ENCODE measurements at regions not wholly inside any gene's neighbourhood (a gene's known extent, or its start where the extent isn't known, plus 50 kb on each side); places are given as distances from the start of the nearest gene placed in this dataset.

DNA sequence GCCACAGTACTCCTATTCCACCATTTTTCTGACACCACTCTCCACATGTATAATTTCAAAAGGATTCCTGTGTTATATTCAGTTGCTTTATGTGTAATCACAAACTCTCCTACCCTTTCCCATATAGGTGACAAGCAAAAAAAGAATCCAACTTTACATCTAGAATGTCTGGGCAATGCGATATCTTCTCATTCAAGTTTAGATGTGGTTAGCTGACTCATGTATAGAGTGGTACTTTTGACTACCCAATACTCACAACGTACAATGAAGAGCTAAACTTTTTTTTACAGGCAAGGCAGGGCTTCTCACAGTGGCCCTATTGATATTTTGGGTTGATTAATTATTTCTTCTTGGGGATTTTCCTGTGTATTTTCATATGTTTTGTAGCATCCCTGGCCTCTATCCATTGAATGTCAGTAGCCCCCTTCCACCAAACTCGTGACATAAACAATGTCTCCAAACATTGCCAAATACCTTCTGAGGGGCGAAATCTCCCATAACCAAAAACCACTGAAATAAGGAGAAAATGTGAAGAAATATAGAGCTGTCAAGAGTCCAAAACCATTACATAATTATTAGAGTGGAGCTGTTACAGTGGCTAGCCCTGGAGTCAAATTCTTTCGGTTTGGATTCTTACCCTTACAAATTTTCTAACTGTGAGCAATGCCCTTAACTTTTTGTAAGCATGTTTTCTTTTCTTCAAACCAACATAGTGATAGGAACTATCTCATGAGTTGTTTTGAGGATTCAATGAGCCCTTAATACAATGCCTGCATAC, 342.6 kb downstream of the NSUN3 start:
- Mint-ChIP-seq H3K27ac (no peak overlapping the region), H3K4me3 (no peak overlapping the region), H3K27me3 (ENCODE audit: insufficient read depth, low read depth, poor library complexity) (no peaks in the 10 kb centered on the region), H3K36me3 (ENCODE audit: low read depth) (no peaks in the 10 kb centered on the region), H3K4me1 (peaks cover 3% of the 10 kb centered on the region; the same call in 1 of the 3 replicates), H3K9me3 (no peaks in the 10 kb centered on the region)
- DNase-seq (ENCODE audit: low spot score) = no peak
- H3K9me2 ChIP-seq (ENCODE audit: insufficient read depth) = no peaks in the 10 kb centered on the region
- H3K27me3 ChIP-seq (ENCODE audit: insufficient read depth) = no peaks in the 10 kb centered on the region
- H3K27ac ChIP-seq (ENCODE audit: low read depth) = no peak overlapping the region
- H3K36me3 ChIP-seq (ENCODE audit: insufficient read depth) = no peaks in the 10 kb centered on the region
- no peak overlapping the region for H3K4me2 ChIP-seq
- no peaks in the 10 kb centered on the region for H3K79me2 ChIP-seq (replicated peaks; ENCODE audit: insufficient read depth)
- no peak overlapping the region for H3K4me3 ChIP-seq
- H3K4me1 ChIP-seq (ENCODE audit: insufficient read depth) = no peaks in the 10 kb centered on the region; the same call in 1 of the 2 replicates
- H3F3A ChIP-seq (replicated peaks; ENCODE audit: low read depth) = no peaks in the 10 kb centered on the region
- no peaks in the 10 kb centered on the region for H4K20me1 ChIP-seq (replicated peaks; ENCODE audit: insufficient read depth)
- TF ChIP-seq, protein P1, sequence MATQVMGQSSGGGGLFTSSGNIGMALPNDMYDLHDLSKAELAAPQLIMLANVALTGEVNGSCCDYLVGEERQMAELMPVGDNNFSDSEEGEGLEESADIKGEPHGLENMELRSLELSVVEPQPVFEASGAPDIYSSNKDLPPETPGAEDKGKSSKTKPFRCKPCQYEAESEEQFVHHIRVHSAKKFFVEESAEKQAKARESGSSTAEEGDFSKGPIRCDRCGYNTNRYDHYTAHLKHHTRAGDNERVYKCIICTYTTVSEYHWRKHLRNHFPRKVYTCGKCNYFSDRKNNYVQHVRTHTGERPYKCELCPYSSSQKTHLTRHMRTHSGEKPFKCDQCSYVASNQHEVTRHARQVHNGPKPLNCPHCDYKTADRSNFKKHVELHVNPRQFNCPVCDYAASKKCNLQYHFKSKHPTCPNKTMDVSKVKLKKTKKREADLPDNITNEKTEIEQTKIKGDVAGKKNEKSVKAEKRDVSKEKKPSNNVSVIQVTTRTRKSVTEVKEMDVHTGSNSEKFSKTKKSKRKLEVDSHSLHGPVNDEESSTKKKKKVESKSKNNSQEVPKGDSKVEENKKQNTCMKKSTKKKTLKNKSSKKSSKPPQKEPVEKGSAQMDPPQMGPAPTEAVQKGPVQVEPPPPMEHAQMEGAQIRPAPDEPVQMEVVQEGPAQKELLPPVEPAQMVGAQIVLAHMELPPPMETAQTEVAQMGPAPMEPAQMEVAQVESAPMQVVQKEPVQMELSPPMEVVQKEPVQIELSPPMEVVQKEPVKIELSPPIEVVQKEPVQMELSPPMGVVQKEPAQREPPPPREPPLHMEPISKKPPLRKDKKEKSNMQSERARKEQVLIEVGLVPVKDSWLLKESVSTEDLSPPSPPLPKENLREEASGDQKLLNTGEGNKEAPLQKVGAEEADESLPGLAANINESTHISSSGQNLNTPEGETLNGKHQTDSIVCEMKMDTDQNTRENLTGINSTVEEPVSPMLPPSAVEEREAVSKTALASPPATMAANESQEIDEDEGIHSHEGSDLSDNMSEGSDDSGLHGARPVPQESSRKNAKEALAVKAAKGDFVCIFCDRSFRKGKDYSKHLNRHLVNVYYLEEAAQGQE (IDR thresholded peaks at IDR 0.05; ENCODE audit: unreplicated experiment) = no peak
- TF ChIP-seq JUNB (IDR thresholded peaks at IDR 0.05; ENCODE audit: unreplicated experiment) (no peak), EZH2 (IDR thresholded peaks at IDR 0.05; ENCODE audit: low read depth, unreplicated experiment) (no peak), ZNF331 (CRISPR knock-in tag; IDR thresholded peaks at IDR 0.05; ENCODE audit: low read depth) (no peak), POLR2AphosphoS5 (IDR thresholded peaks at IDR 0.05; ENCODE audit: low read depth) (no peak), CREB1 (CRISPR knock-in tag; IDR thresholded peaks at IDR 0.05; ENCODE audit: low read depth) (no peak), STAT1 (IDR thresholded peaks at IDR 0.05; ENCODE audit: unreplicated experiment) (no peak), NANOG (IDR thresholded peaks at IDR 0.05; ENCODE audit: borderline replicate concordance) (no peak)
- TF ChIP-seq, protein P2, sequence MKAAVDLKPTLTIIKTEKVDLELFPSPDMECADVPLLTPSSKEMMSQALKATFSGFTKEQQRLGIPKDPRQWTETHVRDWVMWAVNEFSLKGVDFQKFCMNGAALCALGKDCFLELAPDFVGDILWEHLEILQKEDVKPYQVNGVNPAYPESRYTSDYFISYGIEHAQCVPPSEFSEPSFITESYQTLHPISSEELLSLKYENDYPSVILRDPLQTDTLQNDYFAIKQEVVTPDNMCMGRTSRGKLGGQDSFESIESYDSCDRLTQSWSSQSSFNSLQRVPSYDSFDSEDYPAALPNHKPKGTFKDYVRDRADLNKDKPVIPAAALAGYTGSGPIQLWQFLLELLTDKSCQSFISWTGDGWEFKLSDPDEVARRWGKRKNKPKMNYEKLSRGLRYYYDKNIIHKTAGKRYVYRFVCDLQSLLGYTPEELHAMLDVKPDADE (IDR thresholded peaks at IDR 0.05) = no peak
- TF ChIP-seq, protein P3, sequence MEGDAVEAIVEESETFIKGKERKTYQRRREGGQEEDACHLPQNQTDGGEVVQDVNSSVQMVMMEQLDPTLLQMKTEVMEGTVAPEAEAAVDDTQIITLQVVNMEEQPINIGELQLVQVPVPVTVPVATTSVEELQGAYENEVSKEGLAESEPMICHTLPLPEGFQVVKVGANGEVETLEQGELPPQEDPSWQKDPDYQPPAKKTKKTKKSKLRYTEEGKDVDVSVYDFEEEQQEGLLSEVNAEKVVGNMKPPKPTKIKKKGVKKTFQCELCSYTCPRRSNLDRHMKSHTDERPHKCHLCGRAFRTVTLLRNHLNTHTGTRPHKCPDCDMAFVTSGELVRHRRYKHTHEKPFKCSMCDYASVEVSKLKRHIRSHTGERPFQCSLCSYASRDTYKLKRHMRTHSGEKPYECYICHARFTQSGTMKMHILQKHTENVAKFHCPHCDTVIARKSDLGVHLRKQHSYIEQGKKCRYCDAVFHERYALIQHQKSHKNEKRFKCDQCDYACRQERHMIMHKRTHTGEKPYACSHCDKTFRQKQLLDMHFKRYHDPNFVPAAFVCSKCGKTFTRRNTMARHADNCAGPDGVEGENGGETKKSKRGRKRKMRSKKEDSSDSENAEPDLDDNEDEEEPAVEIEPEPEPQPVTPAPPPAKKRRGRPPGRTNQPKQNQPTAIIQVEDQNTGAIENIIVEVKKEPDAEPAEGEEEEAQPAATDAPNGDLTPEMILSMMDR (conservative IDR thresholded peaks at IDR 0.05; ENCODE audit: low read depth in 2 of 2) = no peak
- TF ChIP-seq, protein P4, sequence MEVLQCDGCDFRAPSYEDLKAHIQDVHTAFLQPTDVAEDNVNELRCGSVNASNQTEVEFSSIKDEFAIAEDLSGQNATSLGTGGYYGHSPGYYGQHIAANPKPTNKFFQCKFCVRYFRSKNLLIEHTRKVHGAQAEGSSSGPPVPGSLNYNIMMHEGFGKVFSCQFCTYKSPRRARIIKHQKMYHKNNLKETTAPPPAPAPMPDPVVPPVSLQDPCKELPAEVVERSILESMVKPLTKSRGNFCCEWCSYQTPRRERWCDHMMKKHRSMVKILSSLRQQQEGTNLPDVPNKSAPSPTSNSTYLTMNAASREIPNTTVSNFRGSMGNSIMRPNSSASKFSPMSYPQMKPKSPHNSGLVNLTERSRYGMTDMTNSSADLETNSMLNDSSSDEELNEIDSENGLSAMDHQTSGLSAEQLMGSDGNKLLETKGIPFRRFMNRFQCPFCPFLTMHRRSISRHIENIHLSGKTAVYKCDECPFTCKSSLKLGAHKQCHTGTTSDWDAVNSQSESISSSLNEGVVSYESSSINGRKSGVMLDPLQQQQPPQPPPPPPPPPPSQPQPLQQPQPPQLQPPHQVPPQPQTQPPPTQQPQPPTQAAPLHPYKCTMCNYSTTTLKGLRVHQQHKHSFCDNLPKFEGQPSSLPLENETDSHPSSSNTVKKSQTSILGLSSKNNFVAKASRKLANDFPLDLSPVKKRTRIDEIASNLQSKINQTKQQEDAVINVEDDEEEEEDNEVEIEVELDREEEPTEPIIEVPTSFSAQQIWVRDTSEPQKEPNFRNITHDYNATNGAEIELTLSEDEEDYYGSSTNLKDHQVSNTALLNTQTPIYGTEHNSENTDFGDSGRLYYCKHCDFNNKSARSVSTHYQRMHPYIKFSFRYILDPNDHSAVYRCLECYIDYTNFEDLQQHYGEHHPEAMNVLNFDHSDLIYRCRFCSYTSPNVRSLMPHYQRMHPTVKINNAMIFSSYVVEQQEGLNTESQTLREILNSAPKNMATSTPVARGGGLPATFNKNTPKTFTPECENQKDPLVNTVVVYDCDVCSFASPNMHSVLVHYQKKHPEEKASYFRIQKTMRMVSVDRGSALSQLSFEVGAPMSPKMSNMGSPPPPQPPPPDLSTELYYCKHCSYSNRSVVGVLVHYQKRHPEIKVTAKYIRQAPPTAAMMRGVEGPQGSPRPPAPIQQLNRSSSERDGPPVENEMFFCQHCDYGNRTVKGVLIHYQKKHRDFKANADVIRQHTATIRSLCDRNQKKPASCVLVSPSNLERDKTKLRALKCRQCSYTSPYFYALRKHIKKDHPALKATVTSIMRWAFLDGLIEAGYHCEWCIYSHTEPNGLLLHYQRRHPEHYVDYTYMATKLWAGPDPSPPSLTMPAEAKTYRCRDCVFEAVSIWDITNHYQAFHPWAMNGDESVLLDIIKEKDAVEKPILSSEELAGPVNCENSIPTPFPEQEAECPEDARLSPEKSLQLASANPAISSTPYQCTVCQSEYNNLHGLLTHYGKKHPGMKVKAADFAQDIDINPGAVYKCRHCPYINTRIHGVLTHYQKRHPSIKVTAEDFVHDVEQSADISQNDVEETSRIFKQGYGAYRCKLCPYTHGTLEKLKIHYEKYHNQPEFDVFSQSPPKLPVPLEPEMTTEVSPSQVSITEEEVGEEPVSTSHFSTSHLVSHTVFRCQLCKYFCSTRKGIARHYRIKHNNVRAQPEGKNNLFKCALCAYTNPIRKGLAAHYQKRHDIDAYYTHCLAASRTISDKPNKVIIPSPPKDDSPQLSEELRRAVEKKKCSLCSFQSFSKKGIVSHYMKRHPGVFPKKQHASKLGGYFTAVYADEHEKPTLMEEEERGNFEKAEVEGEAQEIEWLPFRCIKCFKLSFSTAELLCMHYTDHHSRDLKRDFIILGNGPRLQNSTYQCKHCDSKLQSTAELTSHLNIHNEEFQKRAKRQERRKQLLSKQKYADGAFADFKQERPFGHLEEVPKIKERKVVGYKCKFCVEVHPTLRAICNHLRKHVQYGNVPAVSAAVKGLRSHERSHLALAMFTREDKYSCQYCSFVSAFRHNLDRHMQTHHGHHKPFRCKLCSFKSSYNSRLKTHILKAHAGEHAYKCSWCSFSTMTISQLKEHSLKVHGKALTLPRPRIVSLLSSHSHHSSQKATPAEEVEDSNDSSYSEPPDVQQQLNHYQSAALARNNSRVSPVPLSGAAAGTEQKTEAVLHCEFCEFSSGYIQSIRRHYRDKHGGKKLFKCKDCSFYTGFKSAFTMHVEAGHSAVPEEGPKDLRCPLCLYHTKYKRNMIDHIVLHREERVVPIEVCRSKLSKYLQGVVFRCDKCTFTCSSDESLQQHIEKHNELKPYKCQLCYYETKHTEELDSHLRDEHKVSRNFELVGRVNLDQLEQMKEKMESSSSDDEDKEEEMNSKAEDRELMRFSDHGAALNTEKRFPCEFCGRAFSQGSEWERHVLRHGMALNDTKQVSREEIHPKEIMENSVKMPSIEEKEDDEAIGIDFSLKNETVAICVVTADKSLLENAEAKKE (CRISPR knock-in tag; IDR thresholded peaks at IDR 0.05) = no peak
- H2AFZ ChIP-seq = no peak overlapping the region
- ATAC-seq = no peak

Data from GM23338 (cell line).